H9 (cell line): ENCODE measurements at regions not wholly inside any gene's neighbourhood (a gene's known extent, or its start where the extent isn't known, plus 50 kb on each side); places are given as distances from the start of the nearest gene placed in this dataset.
A peak's percentile ranks its signal among the peaks of the same experiment; 100 is the strongest.

Source experiments
- DNase-seq: peaks from one replicate; pipeline ENCODE4 v3.0.0-alpha.2; 2017
- H2AFZ ChIP-seq: one replicate; pipeline ENCODE4 v1.6.1; 2013; ENCODE audit warnings: mild to moderate bottlenecking, low read length, control low read depth, moderate library complexity
- H2AK5ac ChIP-seq: 2 replicates; pipeline ENCODE4 v1.6.1; 2013; ENCODE audit warnings: low read length, control low read depth, mixed read lengths; ENCODE audit not compliant: insufficient read length
- H2BK120ac ChIP-seq: one replicate; pipeline ENCODE4 v1.6.1; 2013; ENCODE audit warnings: low read depth, mild to moderate bottlenecking, low read length, control low read depth, inconsistent platforms; ENCODE audit not compliant: poor library complexity, severe bottlenecking
- H2BK12ac ChIP-seq: 2 replicates; pipeline ENCODE4 v1.6.1; 2013; ENCODE audit warnings: low read length, control low read depth, mixed read lengths, low read depth; ENCODE audit not compliant: insufficient read length
- H2BK15ac ChIP-seq: 2 replicates; pipeline ENCODE4 v1.6.1; 2013; ENCODE audit warnings: low read depth, low read length, control low read depth
- H2BK20ac ChIP-seq: one replicate; pipeline ENCODE4 v1.6.1; 2013; ENCODE audit warnings: low read depth, mild to moderate bottlenecking, low read length, control low read depth, inconsistent platforms; ENCODE audit not compliant: poor library complexity, severe bottlenecking
- H2BK5ac ChIP-seq: 2 replicates; pipeline ENCODE4 v1.6.1; 2013; ENCODE audit warnings: low read length, control low read depth, mixed read lengths; ENCODE audit not compliant: insufficient read length
- H3K14ac ChIP-seq: 2 replicates; pipeline ENCODE4 v1.6.1; 2013; ENCODE audit warnings: low read length, control low read depth; ENCODE audit not compliant: insufficient read depth
- H3K18ac ChIP-seq: 2 replicates; pipeline ENCODE4 v1.6.1; 2013; ENCODE audit warnings: low read depth, mild to moderate bottlenecking, mixed read lengths, low read length, control low read depth; ENCODE audit not compliant: insufficient read length
- H3K23ac ChIP-seq: 2 replicates; pipeline ENCODE4 v1.6.1; 2013; ENCODE audit warnings: low read length, control low read depth, mixed read lengths, low read depth; ENCODE audit not compliant: insufficient read length
- H3K23me2 ChIP-seq: 2 replicates; pipeline ENCODE4 v1.6.1; 2013; ENCODE audit warnings: low read depth, mild to moderate bottlenecking, mixed read lengths, low read length, control low read depth; ENCODE audit not compliant: insufficient read length, poor library complexity, severe bottlenecking
- H3K27ac ChIP-seq: 2 replicates; pipeline ENCODE4 v1.5.1; 2013; ENCODE audit warnings: low read length, control low read depth, mixed read lengths, low read depth; ENCODE audit not compliant: insufficient read length
- H3K27me3 ChIP-seq: 2 replicates; pipeline ENCODE4 v1.6.1; 2013; ENCODE audit warnings: low read length, control low read depth, inconsistent platforms; ENCODE audit not compliant: insufficient read depth
- H3K4ac ChIP-seq: 2 replicates; pipeline ENCODE4 v1.6.1; 2013; ENCODE audit warnings: low read depth, mild to moderate bottlenecking, control low read depth, inconsistent platforms, low read length, moderate library complexity
- H3K4me1 ChIP-seq: 2 replicates; pipeline ENCODE4 v1.6.1; 2013; ENCODE audit warnings: low read length, control low read depth, inconsistent platforms; ENCODE audit not compliant: insufficient read depth
- H3K4me2 ChIP-seq: 2 replicates; pipeline ENCODE4 v1.6.1; 2013; ENCODE audit warnings: low read length, control low read depth, mixed read lengths; ENCODE audit not compliant: insufficient read length, insufficient read depth
- H3K56ac ChIP-seq: 2 replicates; pipeline ENCODE4 v1.6.1; 2013; ENCODE audit warnings: low read depth, mild to moderate bottlenecking, mixed read lengths, low read length, control low read depth; ENCODE audit not compliant: insufficient read length
- H3K79me1 ChIP-seq: 2 replicates; pipeline ENCODE4 v1.6.1; 2013; ENCODE audit warnings: low read depth, mild to moderate bottlenecking, moderate library complexity, low read length, control low read depth, inconsistent platforms; ENCODE audit not compliant: insufficient read depth, poor library complexity, severe bottlenecking
- H3K79me2 ChIP-seq: 2 replicates; pipeline ENCODE4 v1.6.1; 2013; ENCODE audit warnings: low read length, control low read depth, inconsistent platforms; ENCODE audit not compliant: insufficient read depth
- H3K9ac ChIP-seq: 2 replicates; pipeline ENCODE4 v1.6.1; 2013; ENCODE audit warnings: low read length, control low read depth, mixed read lengths; ENCODE audit not compliant: insufficient read length; ENCODE audit errors: extremely low read depth
- H3K9me3 ChIP-seq: one replicate; pipeline ENCODE4 v1.6.1; 2013; ENCODE audit warnings: low read depth, low read length, inconsistent platforms; ENCODE audit not compliant: control insufficient read depth
- H3T11ph ChIP-seq: one replicate; pipeline ENCODE4 v1.6.1; 2013; ENCODE audit warnings: mild to moderate bottlenecking, low read length, control low read depth, inconsistent platforms
- H4K20me1 ChIP-seq: one replicate; pipeline ENCODE4 v1.6.1; 2013; ENCODE audit not compliant: control insufficient read depth, insufficient read length, insufficient read depth
- H4K5ac ChIP-seq: 2 replicates; pipeline ENCODE4 v1.6.1; 2013; ENCODE audit warnings: low read depth, mild to moderate bottlenecking, mixed read lengths, low read length, control low read depth; ENCODE audit not compliant: insufficient read length
- H4K8ac ChIP-seq: replicated peaks from 2 replicates; pipeline ENCODE4 v1.6.1; 2013; ENCODE audit warnings: low read length, control low read depth, mixed read lengths, low read depth; ENCODE audit not compliant: insufficient read length
- H4K91ac ChIP-seq: 2 replicates; pipeline ENCODE4 v1.6.1; 2013; ENCODE audit warnings: low read depth, mild to moderate bottlenecking, moderate library complexity, mixed read lengths, low read length, control low read depth; ENCODE audit not compliant: insufficient read length
- H3K27ac Mint-ChIP-seq, 3 experiments: 2 replicates in 2 of 3; 3 replicates in 1 of 3; pipeline ENCODE4 v1.8.0; 2020 to 2021; ENCODE audit warnings: mixed read lengths in 3 of 3, mild to moderate bottlenecking in 1 of 3, moderate library complexity in 1 of 3
- H3K27me3 Mint-ChIP-seq: 2 replicates; pipeline ENCODE4 v1.8.0; 2021; ENCODE audit warnings: low read depth, mild to moderate bottlenecking, moderate library complexity, mixed read lengths
- H3K36me3 Mint-ChIP-seq, 3 experiments: 2 replicates in 2 of 3; 3 replicates in 1 of 3; pipeline ENCODE4 v1.8.0; 2020 to 2021; ENCODE audit warnings: low read depth in 3 of 3, mixed read lengths in 3 of 3; ENCODE audit not compliant: insufficient read depth in 1 of 3
- H3K4me1 Mint-ChIP-seq, 2 experiments: 2 replicates each; pipeline ENCODE4 v1.8.0; 2020; ENCODE audit warnings: mixed read lengths in 2 of 2
- H3K4me3 Mint-ChIP-seq, 2 experiments: 2 replicates in 1 of 2; 3 replicates in 1 of 2; pipeline ENCODE4 v1.8.0; 2020 to 2021; ENCODE audit warnings: mild to moderate bottlenecking in 2 of 2, mixed read lengths in 2 of 2, moderate library complexity in 1 of 2
- H3K9me3 Mint-ChIP-seq, 2 experiments: 2 replicates in 1 of 2; 3 replicates in 1 of 2; pipeline ENCODE4 v1.8.0; 2020; ENCODE audit warnings: mild to moderate bottlenecking in 2 of 2, mixed read lengths in 2 of 2, moderate library complexity in 1 of 2
- WGBS: extraction: QIAGEN DNeasy Blood & Tissue Kit; methylation state at CpG from one replicate; pipeline ENCODE4 v1.1.7; 2013; ENCODE audit warnings: missing lambda C conversion rate, low lambda C conversion rate, mixed read lengths; ENCODE audit not compliant: insufficient read length; ENCODE audit errors: extremely low coverage; 5-methylcytosine and 5-hydroxymethylcytosine counted together
- TF ChIP-seq, protein P1 (sequence below): fragments of 200-600 bp; sonication (generic); conservative IDR thresholded peaks from 3 replicates; pipeline ENCODE4 v1.8.0; 2021; ENCODE audit warnings: antibody characterized with exemption, mild to moderate bottlenecking

DNA sequence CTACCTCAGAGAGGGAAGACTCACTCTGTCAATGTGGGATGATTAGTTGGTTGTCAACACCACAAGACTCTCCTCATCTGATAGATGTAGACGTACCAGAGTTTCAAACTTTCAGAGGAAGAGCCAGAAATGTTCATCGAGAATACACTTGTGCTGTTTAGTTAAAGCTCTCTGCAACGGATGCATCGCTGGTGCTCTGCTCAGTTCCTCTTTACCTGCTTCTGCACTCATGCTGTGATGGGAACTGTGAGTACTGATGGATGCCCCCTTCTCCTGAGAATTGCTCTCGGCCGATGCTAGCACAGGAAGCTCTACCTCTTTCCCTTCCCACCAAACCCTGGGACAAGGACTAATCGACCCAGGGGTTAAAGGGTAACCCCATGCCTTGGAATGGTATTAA, 51.8 kb upstream of the CCDC54 start:
- H3K18ac ChIP-seq = no peak overlapping the region
- TF ChIP-seq, protein P1, sequence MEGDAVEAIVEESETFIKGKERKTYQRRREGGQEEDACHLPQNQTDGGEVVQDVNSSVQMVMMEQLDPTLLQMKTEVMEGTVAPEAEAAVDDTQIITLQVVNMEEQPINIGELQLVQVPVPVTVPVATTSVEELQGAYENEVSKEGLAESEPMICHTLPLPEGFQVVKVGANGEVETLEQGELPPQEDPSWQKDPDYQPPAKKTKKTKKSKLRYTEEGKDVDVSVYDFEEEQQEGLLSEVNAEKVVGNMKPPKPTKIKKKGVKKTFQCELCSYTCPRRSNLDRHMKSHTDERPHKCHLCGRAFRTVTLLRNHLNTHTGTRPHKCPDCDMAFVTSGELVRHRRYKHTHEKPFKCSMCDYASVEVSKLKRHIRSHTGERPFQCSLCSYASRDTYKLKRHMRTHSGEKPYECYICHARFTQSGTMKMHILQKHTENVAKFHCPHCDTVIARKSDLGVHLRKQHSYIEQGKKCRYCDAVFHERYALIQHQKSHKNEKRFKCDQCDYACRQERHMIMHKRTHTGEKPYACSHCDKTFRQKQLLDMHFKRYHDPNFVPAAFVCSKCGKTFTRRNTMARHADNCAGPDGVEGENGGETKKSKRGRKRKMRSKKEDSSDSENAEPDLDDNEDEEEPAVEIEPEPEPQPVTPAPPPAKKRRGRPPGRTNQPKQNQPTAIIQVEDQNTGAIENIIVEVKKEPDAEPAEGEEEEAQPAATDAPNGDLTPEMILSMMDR = no peak
- H3K4ac ChIP-seq = no peak overlapping the region
- H3K9me3 ChIP-seq = no peaks in the 10 kb centered on the region
- no peak overlapping the region for H2BK12ac ChIP-seq
- H3K79me1 ChIP-seq = no peaks in the 10 kb centered on the region
- no peak overlapping the region for H3K23ac ChIP-seq
- no peak overlapping the region for H2AFZ ChIP-seq
- WGBS = no CpG with 5 or more reads among the region's 7 CpGs
- no peak overlapping the region for H3K14ac ChIP-seq
- H3K23me2 ChIP-seq = no peaks in the 10 kb centered on the region
- H3K27ac ChIP-seq = no peak overlapping the region
- H2BK120ac ChIP-seq = no peak overlapping the region
- H4K5ac ChIP-seq = no peak overlapping the region
- no peak overlapping the region for H4K8ac ChIP-seq
- no peak overlapping the region for H3K4me3 Mint-ChIP-seq
- no peaks in the 10 kb centered on the region for H3K4me1 ChIP-seq
- no peaks in the 10 kb centered on the region for H3K4me1 Mint-ChIP-seq
- H3K79me2 ChIP-seq = no peaks in the 10 kb centered on the region
- H3K4me2 ChIP-seq = no peak overlapping the region
- DNase-seq = no peak
- H3K9me3 Mint-ChIP-seq = no peaks in the 10 kb centered on the region
- no peaks in the 10 kb centered on the region for H3K27me3 ChIP-seq
- H4K91ac ChIP-seq = no peak overlapping the region
- H3K27me3 Mint-ChIP-seq = no peaks in the 10 kb centered on the region
- no peaks in the 10 kb centered on the region for H3K36me3 Mint-ChIP-seq
- peak overlapping the region in 1 of 3 experiments; percentile 46; a peak in 1 of 7 replicates for H3K27ac Mint-ChIP-seq
- H2BK15ac ChIP-seq = no peak overlapping the region
- H3K56ac ChIP-seq = no peak overlapping the region
- H3K9ac ChIP-seq = no peak overlapping the region
- no peak overlapping the region for H2AK5ac ChIP-seq
- no peak overlapping the region for H3T11ph ChIP-seq
- no peak overlapping the region for H2BK20ac ChIP-seq
- no peak overlapping the region for H2BK5ac ChIP-seq
- H4K20me1 ChIP-seq = no peaks in the 10 kb centered on the region
